K562 (cell line): ENCODE measurements at regions not wholly inside any gene's neighbourhood (a gene's known extent, or its start where the extent isn't known, plus 50 kb on each side); places are given as distances from the start of the nearest gene placed in this dataset.

Experiments used
- AFF1 ChIP-seq, 2 experiments: fragments of 450-650 bp; IDR thresholded peaks; 2 replicates each; pipeline ENCODE4 v1.6.1; 2018; ENCODE audit warnings: mild to moderate bottlenecking in 2 of 2, low read depth in 1 of 2; ENCODE audit not compliant: partially characterized antibody in 2 of 2
- CBX8 ChIP-seq: fragments of 200-600 bp; sonication (generic); IDR thresholded peaks from 2 replicates; pipeline ENCODE4 v1.6.1; 2012; ENCODE audit warnings: borderline replicate concordance, mixed run types, low read depth, mild to moderate bottlenecking, moderate library complexity, mixed read lengths, low read length, control low read depth, inconsistent platforms; ENCODE audit not compliant: poor library complexity, severe bottlenecking; ENCODE audit errors: extremely low read depth
- CGGBP1 ChIP-seq: fragments of 250-450 bp; sonication (Bioruptor Pico); IDR thresholded peaks from 2 replicates; pipeline ENCODE4 v1.9.0; 2021; ENCODE audit warnings: mild to moderate bottlenecking
- DDX20 ChIP-seq: fragments of 450-650 bp; IDR thresholded peaks from 2 replicates; pipeline ENCODE4 v1.6.1; 2016; ENCODE audit warnings: missing genetic modification characterization, low read depth, mild to moderate bottlenecking, missing compliant biosample characterization, moderate library complexity
- DIDO1 ChIP-seq: fragments of 450-650 bp; IDR thresholded peaks from 2 replicates; pipeline ENCODE4 v1.6.1; 2016; ENCODE audit warnings: low read depth, missing biosample characterization, missing genetic modification characterization
- FOXA1 ChIP-seq: fragments of 450-650 bp; IDR thresholded peaks from 2 replicates; pipeline ENCODE4 v1.6.1; 2016; ENCODE audit warnings: mild to moderate bottlenecking, borderline replicate concordance
- HNRNPUL1 ChIP-seq: fragments of 200-400 bp; formaldehyde crosslinking; IDR thresholded peaks from 2 replicates; pipeline ENCODE4 v1.6.1; 2017; ENCODE audit warnings: low read length
- ILK ChIP-seq: fragments of 450-650 bp; IDR thresholded peaks from 2 replicates; pipeline ENCODE4 v1.6.1; 2016; ENCODE audit warnings: missing genetic modification characterization, low read depth, mild to moderate bottlenecking, missing compliant biosample characterization, moderate library complexity, borderline replicate concordance
- KDM1A ChIP-seq, 2 experiments: fragments of 450-650 bp; IDR thresholded peaks; 2 replicates each; pipeline ENCODE4 v1.6.1; 2016; ENCODE audit warnings: mild to moderate bottlenecking in 2 of 2
- MAFK ChIP-seq: IDR thresholded peaks from 2 replicates; pipeline ENCODE4 v1.6.1; 2011; ENCODE audit warnings: low read length, improper control_type of control experiment
- NR4A1 ChIP-seq, 2 experiments: fragments of 250-450 bp in 1 of 2; fragments of 450-650 bp in 1 of 2; sonication (Bioruptor Pico) in 1 of 2; IDR thresholded peaks; 2 replicates each; pipeline versions ENCODE4 v1.4.0 to v1.6.1; 2016 to 2020; ENCODE audit warnings: mild to moderate bottlenecking in 2 of 2, missing compliant biosample characterization in 1 of 2, missing genetic modification characterization in 1 of 2, moderate library complexity in 1 of 2
- SMAD3 ChIP-seq: fragments of 450-650 bp; formaldehyde crosslinking; conservative IDR thresholded peaks from 2 replicates; pipeline ENCODE4 v1.4.0; 2020; ENCODE audit warnings: mild to moderate bottlenecking
- TCF3 ChIP-seq: sonication (generic); formaldehyde crosslinking; IDR thresholded peaks from 2 replicates; pipeline ENCODE4 v1.4.0; 2020; ENCODE audit warnings: mild to moderate bottlenecking, missing genetic modification reagents
- ZBTB7A ChIP-seq: IDR thresholded peaks from 2 replicates; pipeline ENCODE4 v1.6.1; 2011; ENCODE audit warnings: low read depth, mild to moderate bottlenecking, low read length, moderate library complexity, borderline replicate concordance; ENCODE audit not compliant: control insufficient read depth
- ZNF609 ChIP-seq: sonication (generic); formaldehyde crosslinking; IDR thresholded peaks from 2 replicates; pipeline ENCODE4 v1.8.1; 2023; ENCODE audit warnings: missing genetic modification reagents, mild to moderate bottlenecking, borderline replicate concordance
- ZNF785 ChIP-seq: fragments of 250-450 bp; sonication (Bioruptor Pico); IDR thresholded peaks from 2 replicates; pipeline ENCODE4 v1.4.0; 2020; ENCODE audit warnings: mild to moderate bottlenecking

GRCh38 chr6:26286168-26286877 is 78.7 kb upstream of the BTN3A2 start (continued):
- TF ChIP-seq AFF1 (IDR thresholded peaks at IDR 0.05; ENCODE audit: low read depth in 1 of 2, partially characterized antibody in 2 of 2) (peak; percentile 61 to 79), CGGBP1 (CRISPR knock-in tag) (peak; percentile 83), DDX20 (tag) (no peak), HNRNPUL1 (peak; percentile 82; the same call in 1 of the 2 replicates), ZNF785 (CRISPR knock-in tag) (no peak), NR4A1 (CRISPR knock-in tag; IDR thresholded peaks at IDR 0.05) (no peak), NR4A1 (tag; IDR thresholded peaks at IDR 0.05) (0 out of 2 replicates have a peak, but pooled peaks have one; percentile 14), MAFK (no peak), SMAD3 (peak; percentile 72; the same call in 1 of the 2 replicates), ILK (no peak), ZBTB7A (0 out of 2 replicates have a peak, but pooled peaks have one; percentile 10), DIDO1 (tag) (no peak), CBX8 (no peak), TCF3 (CRISPR knock-in tag) (0 out of 2 replicates have a peak, but pooled peaks have one; percentile 20), ZNF609 (CRISPR knock-in tag) (no peak), KDM1A (IDR thresholded peaks at IDR 0.05) (peak; percentile 78 to 80), FOXA1 (no peak)
